AG09319 (cell line): ENCODE measurements at regions not wholly inside any gene's neighbourhood (a gene's known extent, or its start where the extent isn't known, plus 50 kb on each side); places are given as distances from the start of the nearest gene placed in this dataset.

Experiments
- DNase-seq: peaks from one replicate; pipeline ENCODE4 v3.0.0-alpha.2; 2010; ENCODE audit warnings: low read depth; ENCODE audit errors: extremely low read depth
- CTCF ChIP-seq: IDR thresholded peaks from 2 replicates; pipeline ENCODE4 v1.5.1; 2011; ENCODE audit warnings: low read depth, mild to moderate bottlenecking, inconsistent platforms, low read length, moderate library complexity

- DNase-seq = no peak
- no peak for TF ChIP-seq CTCF
These were observed 325.2 kb downstream of the WDR72 start for GRCh38 chr15:53434174-53434678.

- DNase-seq = no peak
- TF ChIP-seq CTCF = no peak
These were observed 343.1 kb downstream of the WDR72 start for GRCh38 chr15:53416219-53416940.

- TF ChIP-seq CTCF = no peak
- DNase-seq = no peak
These were observed 345.3 kb downstream of the WDR72 start for GRCh38 chr15:53414167-53414566.

GRCh38 chr15:53412542-53412941 lies 346.9 kb downstream of the WDR72 start:
- DNase-seq = no peak
- TF ChIP-seq CTCF = no peak

GRCh38 chr15:53404930-53405493 lies 354.5 kb downstream of the WDR72 start:
- DNase-seq = no peak
- TF ChIP-seq CTCF = no peak

- no peak for TF ChIP-seq CTCF
- DNase-seq = no peak
These were observed 358.0 kb downstream of the WDR72 start for GRCh38 chr15:53401503-53401902.

- no peak for TF ChIP-seq CTCF
- DNase-seq = no peak
These were observed 358.5 kb downstream of the WDR72 start for GRCh38 chr15:53400986-53401385.
